ENCODE measurements at regions not wholly inside any gene's neighbourhood (a gene's known extent, or its start where the extent isn't known, plus 50 kb on each side); places are given as distances from the start of the nearest gene placed in this dataset.

- TF ChIP-seq POLR2AphosphoS5 (IDR thresholded peaks at IDR 0.05) = no peak
- no peak for TF ChIP-seq EP300 (IDR thresholded peaks at IDR 0.05)
- TF ChIP-seq, protein P1, sequence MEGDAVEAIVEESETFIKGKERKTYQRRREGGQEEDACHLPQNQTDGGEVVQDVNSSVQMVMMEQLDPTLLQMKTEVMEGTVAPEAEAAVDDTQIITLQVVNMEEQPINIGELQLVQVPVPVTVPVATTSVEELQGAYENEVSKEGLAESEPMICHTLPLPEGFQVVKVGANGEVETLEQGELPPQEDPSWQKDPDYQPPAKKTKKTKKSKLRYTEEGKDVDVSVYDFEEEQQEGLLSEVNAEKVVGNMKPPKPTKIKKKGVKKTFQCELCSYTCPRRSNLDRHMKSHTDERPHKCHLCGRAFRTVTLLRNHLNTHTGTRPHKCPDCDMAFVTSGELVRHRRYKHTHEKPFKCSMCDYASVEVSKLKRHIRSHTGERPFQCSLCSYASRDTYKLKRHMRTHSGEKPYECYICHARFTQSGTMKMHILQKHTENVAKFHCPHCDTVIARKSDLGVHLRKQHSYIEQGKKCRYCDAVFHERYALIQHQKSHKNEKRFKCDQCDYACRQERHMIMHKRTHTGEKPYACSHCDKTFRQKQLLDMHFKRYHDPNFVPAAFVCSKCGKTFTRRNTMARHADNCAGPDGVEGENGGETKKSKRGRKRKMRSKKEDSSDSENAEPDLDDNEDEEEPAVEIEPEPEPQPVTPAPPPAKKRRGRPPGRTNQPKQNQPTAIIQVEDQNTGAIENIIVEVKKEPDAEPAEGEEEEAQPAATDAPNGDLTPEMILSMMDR (IDR thresholded peaks at IDR 0.05) = no peak
Measured at GRCh38 chr4:54173281-54173912, 55.7 kb upstream of the PDGFRA start.

Measured in stomach (tissue), 4 donors.